GM18517 (cell line): ENCODE measurements at regions not wholly inside any gene's neighbourhood (a gene's known extent, or its start where the extent isn't known, plus 50 kb on each side); places are given as distances from the start of the nearest gene placed in this dataset.
"Not testable (repeated sequence)": the region's sequence is repeated elsewhere in the genome, so short reads cannot be mapped to it uniquely, and the experiment has no call there.

Experiments
- ATAC-seq: cut with Tn5 transposase; IDR thresholded peaks from one replicate; pipeline ENCODE4 v1.9.1; 2021; ENCODE audit warnings: mild to moderate bottlenecking, moderate library complexity; ENCODE audit not compliant: unreplicated experiment

DNA sequence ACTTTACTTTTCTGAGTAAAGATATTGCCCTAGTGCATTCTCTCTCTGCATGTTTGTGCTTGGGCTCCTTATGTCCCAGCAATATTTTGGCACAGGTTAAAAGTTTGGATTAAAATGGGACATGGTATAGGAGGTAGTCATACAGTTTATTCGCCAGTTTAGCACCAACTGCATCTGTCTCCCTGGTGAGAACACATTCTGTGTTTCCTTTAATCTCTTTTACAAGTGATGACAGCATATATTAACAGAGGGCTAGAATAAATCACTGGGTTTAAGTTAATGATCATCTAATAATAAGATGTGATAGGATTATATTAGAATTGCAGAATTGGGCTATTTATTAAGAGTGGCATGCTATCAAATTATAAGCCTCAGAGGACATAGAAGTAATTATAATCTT is 550.1 kb downstream of the LRRC70 start:
- no peak for ATAC-seq

- no peak for ATAC-seq
These were observed 549.4 kb downstream of the LRRC70 start for GRCh38 chr5:63128018-63128417.

DNA sequence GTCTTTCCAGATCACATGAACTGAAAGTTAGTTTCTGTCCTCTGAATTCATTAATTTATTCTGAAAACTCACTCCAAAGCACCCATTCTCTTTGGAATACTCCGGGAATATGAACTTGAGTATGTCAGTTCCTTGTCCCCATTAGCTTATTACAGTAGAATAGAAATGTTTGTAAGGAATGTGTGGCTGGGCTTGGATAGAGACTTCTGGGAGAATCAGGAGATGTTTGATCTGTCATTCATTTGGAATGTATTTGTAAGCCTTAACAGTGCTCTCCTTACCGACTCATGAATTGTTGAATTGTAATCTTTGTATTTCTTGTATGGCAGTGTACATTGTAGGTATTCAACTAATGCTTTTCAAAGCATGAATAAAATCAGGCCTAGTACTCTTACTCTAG is 548.4 kb downstream of the LRRC70 start:
- no peak for ATAC-seq

GRCh38 chr5:63125862-63126261 is 547.2 kb downstream of the LRRC70 start:
- ATAC-seq = peak; percentile 84

DNA sequence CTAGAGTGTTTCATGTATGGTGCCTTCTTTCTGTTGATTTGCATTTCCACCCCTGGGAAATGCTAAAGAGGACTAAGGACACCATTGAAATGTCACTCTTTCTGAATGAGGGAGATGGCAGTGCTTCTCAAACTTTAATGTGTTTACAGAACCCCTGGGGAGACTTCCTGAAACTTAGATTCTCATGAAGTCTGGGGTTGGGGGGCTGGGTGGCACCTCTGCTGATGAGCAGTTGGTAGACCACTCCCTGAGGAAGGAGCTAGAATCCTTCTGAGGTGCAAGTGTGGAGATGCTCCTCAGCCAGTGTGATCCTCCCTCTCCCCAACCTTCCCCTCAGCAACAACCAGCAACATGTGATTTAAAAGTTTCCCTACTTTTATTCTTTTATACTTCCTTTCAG is 546.8 kb downstream of the LRRC70 start:
- peak; percentile 6 for ATAC-seq

DNA sequence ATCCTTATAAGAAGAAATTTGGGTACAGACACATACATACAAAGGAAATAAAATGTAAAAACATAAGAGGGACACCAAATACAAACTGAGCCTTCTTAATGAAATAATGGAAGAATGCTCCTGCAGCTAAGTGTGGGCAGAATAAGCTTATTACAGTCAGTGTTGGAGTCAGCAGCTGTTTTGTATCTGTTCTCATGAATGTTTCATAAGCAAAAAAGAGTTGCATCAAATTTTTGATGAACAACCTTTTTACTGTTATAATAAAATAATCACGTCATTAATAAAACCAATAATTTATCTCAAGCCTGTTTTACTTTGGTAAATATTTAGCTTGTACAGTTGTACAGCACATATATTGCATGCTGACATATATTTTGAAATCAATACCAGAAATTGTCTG is 545.6 kb downstream of the LRRC70 start:
- no peak for ATAC-seq

DNA sequence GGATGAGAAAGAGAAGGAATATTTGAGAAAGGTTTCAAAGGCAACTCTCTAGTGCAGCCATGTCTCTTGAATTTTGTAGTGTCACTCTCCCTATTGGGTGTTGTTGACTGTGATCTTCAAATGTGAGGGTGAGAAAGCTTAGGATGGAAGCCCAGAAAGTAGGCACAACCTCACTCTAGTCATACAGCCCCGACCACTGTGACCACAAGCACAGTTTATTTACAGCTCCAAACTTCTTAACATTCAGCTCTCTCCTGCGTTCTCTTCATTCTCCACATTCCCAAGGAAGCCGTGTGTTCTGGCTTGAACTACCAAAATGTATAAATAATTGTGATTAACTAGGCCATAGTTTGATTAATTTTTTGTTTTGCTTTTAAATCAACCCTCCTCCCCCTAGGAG is 542.9 kb downstream of the LRRC70 start:
- no peak for ATAC-seq

DNA sequence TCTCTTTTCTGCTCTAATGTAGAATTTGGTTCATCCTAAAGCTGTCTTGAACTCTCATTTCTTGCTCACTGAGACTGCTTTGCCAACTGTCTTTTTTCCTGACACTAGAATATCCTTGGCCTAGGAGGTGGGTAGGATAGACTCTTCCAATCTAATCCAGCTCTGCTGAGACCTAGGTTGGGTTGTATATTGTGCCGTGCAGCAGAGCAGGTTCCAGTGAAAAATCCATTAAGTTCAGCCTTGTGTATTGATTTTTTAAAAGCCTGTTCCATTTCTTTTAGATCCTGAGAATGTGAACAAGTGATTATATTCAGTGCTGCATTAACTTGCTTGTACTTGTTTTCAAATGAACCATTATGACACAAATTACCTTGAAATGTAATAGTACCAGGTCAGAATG is 539.6 kb downstream of the LRRC70 start:
- no peak for ATAC-seq

GRCh38 chr5:63111891-63112290 is 533.3 kb downstream of the LRRC70 start:
- ATAC-seq = no peak

GRCh38 chr5:63101870-63102269 is 523.3 kb downstream of the LRRC70 start:
- no peak for ATAC-seq

- ATAC-seq = no peak
These were observed 518.7 kb downstream of the LRRC70 start for GRCh38 chr5:63097286-63097685.

DNA sequence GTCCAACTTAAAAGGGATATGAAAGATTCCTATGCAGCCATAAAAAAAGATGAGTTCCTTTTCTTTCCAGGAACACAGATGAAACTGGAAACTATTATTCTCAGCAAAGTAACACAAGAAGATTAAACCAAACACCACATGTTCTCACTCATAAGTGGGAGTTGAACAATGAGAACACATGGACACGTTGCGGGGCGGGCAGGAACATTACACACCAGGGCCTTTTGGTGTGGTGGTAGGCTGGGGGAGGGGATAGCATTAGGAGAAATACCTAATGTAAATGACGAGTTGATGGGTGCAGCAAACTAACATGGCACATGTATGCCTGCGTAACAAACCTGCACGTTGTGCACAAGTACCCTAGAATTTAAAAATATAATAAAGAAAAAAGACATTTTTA is 516.1 kb downstream of the LRRC70 start:
- no peak for ATAC-seq

DNA sequence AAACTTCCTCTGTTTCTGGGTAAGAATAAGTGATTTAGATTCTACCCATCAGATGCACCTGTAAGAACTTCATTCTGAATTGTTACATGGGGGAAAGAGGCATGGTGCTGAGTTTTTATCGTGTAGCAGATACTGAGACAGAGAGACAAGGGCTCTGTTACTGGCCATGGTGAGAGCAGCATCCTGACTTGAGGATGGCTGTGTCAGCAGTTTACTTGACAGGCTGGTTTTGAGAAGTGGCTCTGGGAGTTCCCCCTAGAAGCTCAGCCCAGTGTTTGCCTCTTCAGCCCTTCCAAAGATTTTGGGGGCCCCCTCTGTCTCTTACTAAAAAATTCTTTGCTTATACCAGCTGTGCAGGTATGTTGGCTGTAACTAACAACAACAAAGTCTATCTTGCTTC is 510.5 kb downstream of the LRRC70 start:
- no peak for ATAC-seq

- no peak for ATAC-seq
These were observed 506.9 kb downstream of the LRRC70 start for GRCh38 chr5:63085561-63085960.

DNA sequence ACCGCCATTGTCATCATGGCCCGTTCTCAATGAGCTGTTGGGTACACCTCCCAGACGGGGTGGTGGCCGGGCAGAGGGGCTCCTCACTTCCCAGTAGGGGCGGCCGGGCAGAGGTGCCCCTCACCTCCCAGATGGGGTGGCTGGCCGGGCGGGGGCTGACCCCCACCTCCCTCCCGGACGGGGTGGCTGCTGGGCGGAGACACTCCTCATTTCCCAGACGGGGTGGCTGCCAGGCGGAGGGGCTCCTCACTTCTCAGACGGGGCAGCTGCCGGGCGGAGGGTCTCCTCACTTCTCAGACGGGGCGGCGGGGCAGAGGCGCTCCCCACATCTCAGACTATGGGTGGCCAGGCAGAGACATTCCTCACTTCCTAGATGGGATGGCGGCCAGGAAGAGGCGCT is 505.1 kb downstream of the LRRC70 start:
- not testable (repeated sequence) for ATAC-seq

- ATAC-seq = no peak
These were observed 502.8 kb downstream of the LRRC70 start for GRCh38 chr5:63081402-63081801.

GRCh38 chr5:63070001-63070400 is 491.4 kb downstream of the LRRC70 start:
- ATAC-seq = no peak

GRCh38 chr5:63055421-63055820 is 476.8 kb downstream of the LRRC70 start:
- no peak for ATAC-seq

- ATAC-seq = no peak
These were observed 474.5 kb downstream of the LRRC70 start for GRCh38 chr5:63053019-63053638.

GRCh38 chr5:63050916-63051315 is 472.3 kb downstream of the LRRC70 start:
- ATAC-seq = no peak

DNA sequence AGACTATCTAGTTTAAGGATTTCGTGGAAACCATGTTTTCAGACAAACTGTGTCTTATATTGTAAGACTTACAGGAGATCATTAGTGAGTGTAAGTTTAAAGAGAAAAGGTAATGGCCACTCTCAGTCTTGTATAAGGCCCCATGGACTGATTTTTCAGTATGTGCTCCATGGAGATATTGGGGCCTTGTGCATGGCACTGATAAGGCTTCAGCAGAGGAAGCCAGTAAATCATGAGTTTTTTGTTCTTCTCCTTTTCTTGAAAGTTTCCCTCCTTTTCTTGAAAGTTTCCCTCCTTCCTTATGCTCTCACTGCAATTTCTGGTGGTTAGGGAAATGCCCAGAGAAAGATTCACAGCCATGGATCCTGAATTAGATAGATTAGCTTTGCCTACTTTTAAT is 471.3 kb downstream of the LRRC70 start:
- ATAC-seq = no peak

DNA sequence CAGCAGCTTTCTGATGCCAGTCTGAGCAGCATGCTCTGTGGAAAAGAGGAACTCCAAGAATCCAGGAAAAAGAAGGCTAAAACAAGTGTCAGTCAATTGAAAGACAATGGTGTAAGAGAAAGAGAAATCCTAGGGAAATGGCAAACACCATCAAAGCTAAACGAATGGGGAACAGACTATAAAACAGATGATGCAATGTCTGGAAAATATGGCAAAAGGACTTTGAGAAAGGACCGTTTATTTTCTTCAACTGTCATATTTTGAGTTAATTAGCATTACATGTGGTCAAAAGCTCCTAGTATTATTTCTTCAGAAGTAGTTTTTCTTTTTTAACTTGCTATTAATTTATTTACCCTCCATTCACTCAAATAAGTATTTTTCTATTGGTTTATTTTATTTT is 465.2 kb downstream of the LRRC70 start:
- no peak for ATAC-seq

GRCh38 chr5:63032343-63032742 is 453.7 kb downstream of the LRRC70 start:
- ATAC-seq = no peak
